ENCODE measurements at regions not wholly inside any gene's neighbourhood (a gene's known extent, or its start where the extent isn't known, plus 50 kb on each side); places are given as distances from the start of the nearest gene placed in this dataset.

GRCh38 chr5:167813389-167813788 is 478.1 kb upstream of the WWC1 start:
- TF ChIP-seq EZH2 (IDR thresholded peaks at IDR 0.05; ENCODE audit: borderline replicate concordance, low read depth, low read length, severe bottlenecking) = no peak
- no peak for TF ChIP-seq GATA2 (IDR thresholded peaks at IDR 0.05; ENCODE audit: insufficient read depth, insufficient read length, low read depth, low read length)
- no peak for TF ChIP-seq POLR2AphosphoS5 (IDR thresholded peaks at IDR 0.05; ENCODE audit: insufficient read depth, low read depth, low read length)
- no peak for TF ChIP-seq CTCF (IDR thresholded peaks at IDR 0.05; ENCODE audit: extremely low read depth in 1 of 2, insufficient read depth in 1 of 2, low read depth in 1 of 2, low read length in 2 of 2)
- TF ChIP-seq FOS (IDR thresholded peaks at IDR 0.05; ENCODE audit: borderline replicate concordance, insufficient read depth, low read length) = no peak
- no peak for TF ChIP-seq MYC (IDR thresholded peaks at IDR 0.05; ENCODE audit: low read depth, low read length)
- TF ChIP-seq JUN (IDR thresholded peaks at IDR 0.05; ENCODE audit: borderline replicate concordance, insufficient read depth, insufficient read length, low read depth) = no peak
- TF ChIP-seq POLR2A (IDR thresholded peaks at IDR 0.05; ENCODE audit: low read depth, low read length) = no peak
- no peak for TF ChIP-seq MAX (IDR thresholded peaks at IDR 0.05; ENCODE audit: insufficient read depth, insufficient read length)
- Histone ChIP-seq H3K4me1 (ENCODE audit: control insufficient read depth, extremely low read depth, insufficient read depth, low read length) (no peaks in the 10 kb centered on the region), H3K9ac (replicated peaks; ENCODE audit: extremely low read depth, insufficient read depth, low read length) (no peak overlapping the region), H3K9me3 (replicated peaks; ENCODE audit: control insufficient read depth, insufficient read depth, low read length) (peaks cover 9% of the 10 kb centered on the region), H3K79me2 (ENCODE audit: control insufficient read depth, insufficient read depth, low read length) (no peaks in the 10 kb centered on the region), H3K27ac (ENCODE audit: insufficient read depth, low read depth, low read length) (no peak overlapping the region), H3K4me3 (replicated peaks in 1 of 3; ENCODE audit: insufficient read depth in 1 of 3, low read depth in 1 of 3, low read length in 3 of 3) (no peak overlapping the region), H2AFZ (ENCODE audit: low read depth, low read length) (no peak overlapping the region), H3K9me1 (replicated peaks; ENCODE audit: control insufficient read depth, extremely low read depth, insufficient read depth, low read length) (no peaks in the 10 kb centered on the region), H3K4me2 (ENCODE audit: insufficient read depth, low read length) (no peak overlapping the region), H3K27me3 (ENCODE audit: control insufficient read depth in 2 of 2, insufficient read depth in 2 of 2, low read length in 2 of 2) (no peaks in the 10 kb centered on the region), H3K36me3 (ENCODE audit: control insufficient read depth in 2 of 2, extremely low read depth in 1 of 2, insufficient read depth in 2 of 2, low read length in 2 of 2) (no peaks in the 10 kb centered on the region), H4K20me1 (replicated peaks; ENCODE audit: control insufficient read depth, extremely low read depth, insufficient read depth, low read length) (no peaks in the 10 kb centered on the region)
- DNase-seq (ENCODE audit: low read depth, low spot score) = no peak
- dilution Hi-C loops (cut with MboI; ENCODE audit: extremely low pct_ligation_motif_present, low sequenced_read_pairs) = no loop called here
- FAIRE-seq = no peak
- POLR2A ChIA-PET = no interaction called here
- no TSS peak for BruUV-seq (replicated peaks)
- intact Hi-C loops (cut with micrococcal nuclease) = no loop called here
- CTCF ChIA-PET = no interaction called here

Measured in endothelial cell of umbilical vein (primary cell).